ENCODE measurements at regions not wholly inside any gene's neighbourhood (a gene's known extent, or its start where the extent isn't known, plus 50 kb on each side); places are given as distances from the start of the nearest gene placed in this dataset.

DNA sequence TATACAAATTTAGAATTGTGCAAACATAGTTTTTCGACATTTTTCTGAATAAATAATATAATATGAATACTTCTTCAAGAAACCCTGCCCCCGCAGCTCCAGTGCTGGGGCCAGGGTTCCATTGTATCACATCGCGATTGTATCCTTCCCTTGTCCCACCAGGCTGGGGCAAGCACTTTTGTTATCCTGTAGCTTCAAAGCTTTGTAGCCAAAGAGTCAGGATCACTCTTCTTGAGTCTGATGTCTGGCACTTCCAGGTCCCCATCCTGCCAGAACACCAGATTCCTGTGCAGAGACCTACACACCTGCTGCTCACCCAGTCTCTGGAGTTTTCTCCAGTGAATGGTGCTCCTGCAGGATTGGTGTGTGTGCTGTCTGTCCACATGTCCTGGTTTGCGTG lies 186.9 kb downstream of the ASB1 start:
- no peak for TF ChIP-seq NFE2L2 (conservative IDR thresholded peaks at IDR 0.05; ENCODE audit: low read length)
- TF ChIP-seq KDM1A (IDR thresholded peaks at IDR 0.05; ENCODE audit: low read depth), result no peak
- TF ChIP-seq POLR2A (IDR thresholded peaks at IDR 0.05; ENCODE audit: low read length), result no peak
- TF ChIP-seq CTCF (IDR thresholded peaks at IDR 0.05), result no peak
- no peak for TF ChIP-seq MAFK (IDR thresholded peaks at IDR 0.05; ENCODE audit: partially characterized antibody)
- TF ChIP-seq RFX5 (IDR thresholded peaks at IDR 0.05), result no peak

Measured in A549 (cell line).